Smooth muscle cell (in vitro differentiated cells): ENCODE measurements at regions not wholly inside any gene's neighbourhood (a gene's known extent, or its start where the extent isn't known, plus 50 kb on each side); places are given as distances from the start of the nearest gene placed in this dataset.

Experiments used
- DNase-seq: peaks from one replicate; lab custom pipeline; 2025; ENCODE audit not compliant: unreplicated experiment; lab: John Stamatoyannopoulos, UW
- H2AFZ ChIP-seq: fragments of 200-600 bp; sonication (generic); 2 replicates; pipeline ENCODE4 v1.6.0; 2016; ENCODE audit warnings: antibody characterized with exemption, low read depth, mild to moderate bottlenecking
- H3F3A ChIP-seq: fragments of 200-600 bp; sonication (generic); 2 replicates; pipeline ENCODE4 v1.6.0; 2017; ENCODE audit warnings: antibody characterized with exemption, low read depth
- H3K27ac ChIP-seq: fragments of 200-600 bp; sonication (generic); 2 replicates; pipeline ENCODE4 v1.5.1; 2016; ENCODE audit warnings: low read depth, mild to moderate bottlenecking
- H3K27me3 ChIP-seq: fragments of 200-600 bp; sonication (generic); 2 replicates; pipeline ENCODE4 v1.6.1; 2016; ENCODE audit warnings: low read depth, mild to moderate bottlenecking
- H3K36me3 ChIP-seq: fragments of 200-600 bp; sonication (generic); 2 replicates; pipeline ENCODE4 v1.5.1; 2016; ENCODE audit warnings: low read depth
- H3K4me1 ChIP-seq: fragments of 200-600 bp; sonication (generic); 2 replicates; pipeline ENCODE4 v1.5.1; 2016; ENCODE audit warnings: low read depth
- H3K4me2 ChIP-seq: fragments of 200-600 bp; sonication (generic); 2 replicates; pipeline ENCODE4 v1.6.0; 2016; ENCODE audit warnings: mild to moderate bottlenecking
- H3K4me3 ChIP-seq: fragments of 200-600 bp; sonication (generic); 2 replicates; pipeline ENCODE4 v1.5.1; 2016; ENCODE audit warnings: mild to moderate bottlenecking
- H3K79me2 ChIP-seq: fragments of 200-600 bp; sonication (generic); 2 replicates; pipeline ENCODE4 v1.6.0; 2016; ENCODE audit warnings: low read depth, mild to moderate bottlenecking
- H3K9ac ChIP-seq: fragments of 200-600 bp; sonication (generic); 2 replicates; pipeline ENCODE4 v1.6.0; 2016; ENCODE audit warnings: low read depth
- H3K9me3 ChIP-seq: fragments of 200-600 bp; sonication (generic); replicated peaks from 2 replicates; pipeline ENCODE4 v1.5.1; 2016; ENCODE audit warnings: low read depth
- H4K20me1 ChIP-seq: fragments of 200-600 bp; sonication (generic); 2 replicates; pipeline ENCODE4 v1.6.0; 2016; ENCODE audit warnings: low read depth
- WGBS: methylation state at CpG from one replicate; pipeline ENCODE4 v1.1.7; 2016; ENCODE audit warnings: low lambda C conversion rate; 5-methylcytosine and 5-hydroxymethylcytosine counted together
- TF ChIP-seq, protein P1 (sequence below): fragments of 200-600 bp; sonication (generic); IDR thresholded peaks from 2 replicates; pipeline ENCODE4 v1.5.1; 2017; ENCODE audit warnings: borderline replicate concordance, mild to moderate bottlenecking, antibody characterized with exemption; ENCODE audit not compliant: insufficient read depth, poor library complexity, severe bottlenecking

DNA sequence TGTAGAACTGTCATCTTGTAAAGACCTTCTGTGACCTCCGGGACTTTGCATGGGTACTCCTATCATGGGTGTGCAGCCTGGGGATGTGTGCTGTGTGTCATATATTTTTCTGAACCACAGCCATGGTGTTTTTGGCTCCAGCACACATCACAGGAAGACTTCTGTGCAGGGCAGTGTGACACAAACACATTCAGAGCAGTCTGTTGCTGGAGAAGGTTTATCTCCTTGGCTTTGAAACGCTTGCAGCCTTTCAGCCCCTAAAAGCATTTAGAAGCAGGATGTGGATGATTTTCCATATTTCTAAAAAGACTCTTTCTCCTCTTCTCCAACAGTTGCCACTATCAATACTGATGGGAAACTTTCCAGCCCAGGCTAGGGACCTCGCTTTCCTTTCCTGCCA lies 221.6 kb upstream of the FOXA2 start:
- peaks cover 9% of the 10 kb centered on the region for H3K4me1 ChIP-seq
- H3K4me3 ChIP-seq, result no peak overlapping the region
- H3K9ac ChIP-seq, result no peak overlapping the region
- no peak overlapping the region for H3K4me2 ChIP-seq
- no peaks in the 10 kb centered on the region for H3F3A ChIP-seq
- no peaks in the 10 kb centered on the region for H3K36me3 ChIP-seq
- DNase-seq, result no peak
- no peaks in the 10 kb centered on the region for H3K9me3 ChIP-seq
- no peak overlapping the region for H3K27ac ChIP-seq
- WGBS, result 97% methylated on average over 3 of the region's 3 CpGs
- TF ChIP-seq, protein P1, sequence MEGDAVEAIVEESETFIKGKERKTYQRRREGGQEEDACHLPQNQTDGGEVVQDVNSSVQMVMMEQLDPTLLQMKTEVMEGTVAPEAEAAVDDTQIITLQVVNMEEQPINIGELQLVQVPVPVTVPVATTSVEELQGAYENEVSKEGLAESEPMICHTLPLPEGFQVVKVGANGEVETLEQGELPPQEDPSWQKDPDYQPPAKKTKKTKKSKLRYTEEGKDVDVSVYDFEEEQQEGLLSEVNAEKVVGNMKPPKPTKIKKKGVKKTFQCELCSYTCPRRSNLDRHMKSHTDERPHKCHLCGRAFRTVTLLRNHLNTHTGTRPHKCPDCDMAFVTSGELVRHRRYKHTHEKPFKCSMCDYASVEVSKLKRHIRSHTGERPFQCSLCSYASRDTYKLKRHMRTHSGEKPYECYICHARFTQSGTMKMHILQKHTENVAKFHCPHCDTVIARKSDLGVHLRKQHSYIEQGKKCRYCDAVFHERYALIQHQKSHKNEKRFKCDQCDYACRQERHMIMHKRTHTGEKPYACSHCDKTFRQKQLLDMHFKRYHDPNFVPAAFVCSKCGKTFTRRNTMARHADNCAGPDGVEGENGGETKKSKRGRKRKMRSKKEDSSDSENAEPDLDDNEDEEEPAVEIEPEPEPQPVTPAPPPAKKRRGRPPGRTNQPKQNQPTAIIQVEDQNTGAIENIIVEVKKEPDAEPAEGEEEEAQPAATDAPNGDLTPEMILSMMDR, result no peak
- no peaks in the 10 kb centered on the region for H3K27me3 ChIP-seq
- H4K20me1 ChIP-seq, result no peaks in the 10 kb centered on the region
- no peak overlapping the region for H2AFZ ChIP-seq
- H3K79me2 ChIP-seq, result no peaks in the 10 kb centered on the region

DNA sequence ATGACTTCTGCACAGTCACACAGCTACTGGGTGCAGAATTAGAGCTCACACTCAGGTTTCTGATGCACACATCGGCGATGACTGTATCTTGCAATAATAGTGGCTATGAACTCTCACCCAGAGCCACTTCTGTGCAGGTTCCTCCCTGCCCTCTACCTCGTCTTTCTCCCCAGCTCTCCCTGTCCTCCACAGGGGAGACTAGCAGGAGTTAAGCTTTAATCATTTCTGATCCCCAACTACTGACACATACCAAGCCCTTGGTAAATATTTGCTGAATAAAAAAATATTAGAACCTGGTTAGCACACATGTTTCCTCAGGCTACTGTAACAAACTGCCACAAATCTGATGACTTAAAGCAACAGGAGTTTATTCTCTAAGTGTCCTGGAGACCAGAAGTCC lies 222.7 kb upstream of the FOXA2 start:
- H3F3A ChIP-seq, result no peaks in the 10 kb centered on the region
- TF ChIP-seq, protein P1, result no peak
- H4K20me1 ChIP-seq, result no peaks in the 10 kb centered on the region
- no peaks in the 10 kb centered on the region for H3K36me3 ChIP-seq
- no peaks in the 10 kb centered on the region for H3K9me3 ChIP-seq
- WGBS, result 85% methylated on average over 3 of the region's 3 CpGs
- H3K4me2 ChIP-seq, result no peak overlapping the region
- H3K4me1 ChIP-seq, result peaks cover 9% of the 10 kb centered on the region
- H3K27ac ChIP-seq, result no peak overlapping the region
- H3K27me3 ChIP-seq, result no peaks in the 10 kb centered on the region
- H2AFZ ChIP-seq, result no peak overlapping the region
- no peak overlapping the region for H3K9ac ChIP-seq
- no peak overlapping the region for H3K4me3 ChIP-seq
- no peaks in the 10 kb centered on the region for H3K79me2 ChIP-seq
- DNase-seq, result no peak

DNA sequence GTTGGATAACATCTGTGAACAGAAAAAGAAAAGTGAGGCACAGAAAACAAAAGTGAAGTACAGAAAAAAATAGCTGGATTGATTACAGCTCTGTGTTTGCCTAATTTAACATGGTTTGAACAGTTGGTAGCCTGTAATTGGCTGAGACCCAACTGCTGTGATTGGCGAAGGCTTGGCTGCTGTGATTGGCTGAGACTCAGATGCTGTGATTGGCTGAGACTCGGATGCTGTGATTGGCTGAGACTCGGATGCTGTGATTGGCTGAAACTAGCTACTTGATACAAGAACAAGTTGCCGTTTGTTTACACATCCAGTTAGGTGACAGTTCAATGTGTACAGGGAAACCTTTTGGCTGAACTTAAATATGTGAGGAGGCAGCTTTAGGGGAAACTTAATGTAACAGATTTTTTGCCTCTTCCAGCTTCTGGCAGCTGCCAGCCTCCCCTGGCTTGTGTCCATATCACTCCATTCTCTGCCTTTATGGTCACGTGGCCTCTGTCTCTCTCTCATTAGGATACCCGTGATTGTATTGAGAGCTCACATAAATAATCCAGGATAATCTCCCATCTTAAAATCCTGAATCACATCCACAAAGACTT lies 223.4 kb upstream of the FOXA2 start:
- no peaks in the 10 kb centered on the region for H3F3A ChIP-seq
- no peaks in the 10 kb centered on the region for H3K79me2 ChIP-seq
- TF ChIP-seq, protein P1, result no peak
- DNase-seq, result no peak
- H3K36me3 ChIP-seq, result no peaks in the 10 kb centered on the region
- no peak overlapping the region for H3K4me3 ChIP-seq
- no peaks in the 10 kb centered on the region for H3K9me3 ChIP-seq
- H2AFZ ChIP-seq, result no peak overlapping the region
- WGBS, result 88% methylated on average over 6 of the region's 6 CpGs
- H3K9ac ChIP-seq, result no peak overlapping the region
- no peak overlapping the region for H3K4me2 ChIP-seq
- no peaks in the 10 kb centered on the region for H4K20me1 ChIP-seq
- H3K4me1 ChIP-seq, result peaks cover 9% of the 10 kb centered on the region
- H3K27me3 ChIP-seq, result no peaks in the 10 kb centered on the region
- H3K27ac ChIP-seq, result no peak overlapping the region

DNA sequence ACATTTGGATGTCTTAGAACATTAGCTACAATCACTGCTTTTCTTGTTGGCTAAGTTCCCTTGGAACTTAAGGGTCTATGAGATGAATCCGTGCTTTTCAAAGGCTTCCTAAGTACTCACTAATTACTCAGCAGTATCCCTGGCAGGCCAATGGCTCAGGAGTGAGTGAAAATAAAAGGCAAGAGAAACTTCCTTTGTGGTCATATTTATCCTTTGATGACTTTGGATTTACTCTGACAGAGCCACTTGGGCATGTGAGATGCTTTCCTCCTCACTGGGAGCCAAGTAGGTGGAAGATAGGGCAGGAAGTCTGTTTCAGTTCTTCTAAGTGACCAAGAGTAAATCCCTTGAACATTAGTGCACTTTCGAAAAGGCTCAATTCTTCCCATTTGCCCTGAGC lies 224.3 kb upstream of the FOXA2 start:
- 37% methylated on average over 2 of the region's 2 CpGs for WGBS
- H4K20me1 ChIP-seq, result no peaks in the 10 kb centered on the region
- TF ChIP-seq, protein P1, result no peak

More for the DNA sequence above, 224.3 kb upstream of the FOXA2 start:
- H3K4me2 ChIP-seq, result no peak overlapping the region
- DNase-seq, result no peak
- no peaks in the 10 kb centered on the region for H3K79me2 ChIP-seq
- peaks cover 9% of the 10 kb centered on the region for H3K4me1 ChIP-seq
- H2AFZ ChIP-seq, result no peak overlapping the region
- no peak overlapping the region for H3K4me3 ChIP-seq
- H3F3A ChIP-seq, result no peaks in the 10 kb centered on the region
- H3K36me3 ChIP-seq, result no peaks in the 10 kb centered on the region
- no peak overlapping the region for H3K27ac ChIP-seq
- no peaks in the 10 kb centered on the region for H3K27me3 ChIP-seq
- no peaks in the 10 kb centered on the region for H3K9me3 ChIP-seq
- no peak overlapping the region for H3K9ac ChIP-seq
